ENCODE measurements at regions not wholly inside any gene's neighbourhood (a gene's known extent, or its start where the extent isn't known, plus 50 kb on each side); places are given as distances from the start of the nearest gene placed in this dataset.

GRCh38 chr7:68206946-68207485 is 1210.4 kb downstream of the TYW1 start:
- TF ChIP-seq CTCF (conservative IDR thresholded peaks at IDR 0.05; ENCODE audit: low read length) (no peak), EZH2phosphoT487 (IDR thresholded peaks at IDR 0.05; ENCODE audit: borderline replicate concordance) (no peak)
